ENCODE measurements at regions not wholly inside any gene's neighbourhood (a gene's known extent, or its start where the extent isn't known, plus 50 kb on each side); places are given as distances from the start of the nearest gene placed in this dataset.

GRCh38 chr5:174425964-174426290 is 298.5 kb upstream of the MSX2 start:
- TF ChIP-seq, protein P1, sequence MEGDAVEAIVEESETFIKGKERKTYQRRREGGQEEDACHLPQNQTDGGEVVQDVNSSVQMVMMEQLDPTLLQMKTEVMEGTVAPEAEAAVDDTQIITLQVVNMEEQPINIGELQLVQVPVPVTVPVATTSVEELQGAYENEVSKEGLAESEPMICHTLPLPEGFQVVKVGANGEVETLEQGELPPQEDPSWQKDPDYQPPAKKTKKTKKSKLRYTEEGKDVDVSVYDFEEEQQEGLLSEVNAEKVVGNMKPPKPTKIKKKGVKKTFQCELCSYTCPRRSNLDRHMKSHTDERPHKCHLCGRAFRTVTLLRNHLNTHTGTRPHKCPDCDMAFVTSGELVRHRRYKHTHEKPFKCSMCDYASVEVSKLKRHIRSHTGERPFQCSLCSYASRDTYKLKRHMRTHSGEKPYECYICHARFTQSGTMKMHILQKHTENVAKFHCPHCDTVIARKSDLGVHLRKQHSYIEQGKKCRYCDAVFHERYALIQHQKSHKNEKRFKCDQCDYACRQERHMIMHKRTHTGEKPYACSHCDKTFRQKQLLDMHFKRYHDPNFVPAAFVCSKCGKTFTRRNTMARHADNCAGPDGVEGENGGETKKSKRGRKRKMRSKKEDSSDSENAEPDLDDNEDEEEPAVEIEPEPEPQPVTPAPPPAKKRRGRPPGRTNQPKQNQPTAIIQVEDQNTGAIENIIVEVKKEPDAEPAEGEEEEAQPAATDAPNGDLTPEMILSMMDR (conservative IDR thresholded peaks at IDR 0.05; ENCODE audit: low read length) = no peak
- TF ChIP-seq EZH2phosphoT487 (IDR thresholded peaks at IDR 0.05; ENCODE audit: borderline replicate concordance, low read depth, low read length) = no peak

Measured in OCI-LY7 (cell line).